ENCODE measurements at regions not wholly inside any gene's neighbourhood (a gene's known extent, or its start where the extent isn't known, plus 50 kb on each side); places are given as distances from the start of the nearest gene placed in this dataset.

DNA sequence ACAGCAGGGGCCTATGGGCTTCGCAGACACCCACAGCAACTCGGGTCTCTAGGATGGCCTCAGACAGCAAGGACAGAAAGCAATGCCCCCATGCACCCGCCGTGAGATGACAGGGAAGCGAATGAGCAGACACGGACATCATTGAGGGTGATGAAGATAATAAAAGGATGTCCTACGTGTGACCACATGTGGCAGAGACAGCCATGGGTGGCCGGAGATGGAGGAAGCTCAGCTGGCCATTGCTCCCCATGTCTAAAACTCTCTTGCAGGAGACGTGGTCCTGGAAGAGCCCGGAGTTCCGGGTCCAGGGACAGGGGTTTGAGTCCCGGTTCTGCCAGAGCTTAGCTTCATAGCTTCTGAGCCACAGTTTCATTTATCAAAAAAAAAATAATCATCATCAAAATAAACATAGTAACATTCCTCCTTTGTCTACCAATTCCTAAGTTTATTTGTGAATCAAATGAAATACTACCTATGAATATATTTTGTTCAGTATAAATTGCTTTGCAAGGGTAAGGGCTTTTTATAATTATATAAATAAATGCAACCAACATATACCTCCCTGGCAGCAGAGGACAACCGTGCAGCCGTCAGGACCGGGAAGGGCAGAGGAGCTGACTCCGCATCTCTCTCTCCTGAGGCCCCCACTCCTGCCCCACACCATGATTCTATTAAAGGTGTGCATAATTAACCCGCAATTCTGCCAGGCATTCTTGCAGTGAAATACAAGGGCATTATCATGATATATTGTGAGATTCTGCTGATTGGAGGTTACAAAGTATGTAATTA is 401.4 kb upstream of the MYT1L start:
- TF ChIP-seq, protein P1, sequence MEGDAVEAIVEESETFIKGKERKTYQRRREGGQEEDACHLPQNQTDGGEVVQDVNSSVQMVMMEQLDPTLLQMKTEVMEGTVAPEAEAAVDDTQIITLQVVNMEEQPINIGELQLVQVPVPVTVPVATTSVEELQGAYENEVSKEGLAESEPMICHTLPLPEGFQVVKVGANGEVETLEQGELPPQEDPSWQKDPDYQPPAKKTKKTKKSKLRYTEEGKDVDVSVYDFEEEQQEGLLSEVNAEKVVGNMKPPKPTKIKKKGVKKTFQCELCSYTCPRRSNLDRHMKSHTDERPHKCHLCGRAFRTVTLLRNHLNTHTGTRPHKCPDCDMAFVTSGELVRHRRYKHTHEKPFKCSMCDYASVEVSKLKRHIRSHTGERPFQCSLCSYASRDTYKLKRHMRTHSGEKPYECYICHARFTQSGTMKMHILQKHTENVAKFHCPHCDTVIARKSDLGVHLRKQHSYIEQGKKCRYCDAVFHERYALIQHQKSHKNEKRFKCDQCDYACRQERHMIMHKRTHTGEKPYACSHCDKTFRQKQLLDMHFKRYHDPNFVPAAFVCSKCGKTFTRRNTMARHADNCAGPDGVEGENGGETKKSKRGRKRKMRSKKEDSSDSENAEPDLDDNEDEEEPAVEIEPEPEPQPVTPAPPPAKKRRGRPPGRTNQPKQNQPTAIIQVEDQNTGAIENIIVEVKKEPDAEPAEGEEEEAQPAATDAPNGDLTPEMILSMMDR (IDR thresholded peaks at IDR 0.05) = no peak
- TF ChIP-seq POLR2A (IDR thresholded peaks at IDR 0.05) = no peak
- no peak for TF ChIP-seq POLR2AphosphoS5 (IDR thresholded peaks at IDR 0.05)
- no peak for TF ChIP-seq EP300 (IDR thresholded peaks at IDR 0.05)

All from suprapubic skin (tissue), 4 donors.